GM21390 (cell line): ENCODE measurements at regions not wholly inside any gene's neighbourhood (a gene's known extent, or its start where the extent isn't known, plus 50 kb on each side); places are given as distances from the start of the nearest gene placed in this dataset.
A peak's percentile ranks its signal among the peaks of the same experiment; 100 is the strongest.
"Not testable (repeated sequence)": the region's sequence is repeated elsewhere in the genome, so short reads cannot be mapped to it uniquely, and the experiment has no call there.

Source experiments
- ATAC-seq: cut with Tn5 transposase; IDR thresholded peaks from one replicate; pipeline ENCODE4 v1.9.1; 2021; ENCODE audit not compliant: unreplicated experiment

DNA sequence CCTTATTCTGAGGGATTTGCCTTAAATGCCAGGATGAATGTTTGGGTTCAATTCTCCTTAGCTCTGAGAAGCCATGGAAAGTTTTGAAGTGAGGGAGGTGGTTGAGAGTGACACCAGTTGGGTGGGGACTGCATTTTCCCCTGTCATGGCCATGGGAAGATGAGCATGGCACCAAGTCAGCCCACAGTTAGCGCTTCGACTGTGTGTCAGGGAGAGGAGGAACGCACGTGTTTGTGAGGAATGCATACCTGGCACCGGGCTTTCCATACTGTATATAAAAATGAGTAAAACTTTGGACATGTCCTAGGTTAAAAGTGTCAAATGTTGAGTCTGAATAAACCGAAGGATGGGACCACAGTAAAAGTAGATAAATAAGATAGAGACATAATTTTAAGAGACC, 187.5 kb upstream of the KL start:
- ATAC-seq: no peak

DNA sequence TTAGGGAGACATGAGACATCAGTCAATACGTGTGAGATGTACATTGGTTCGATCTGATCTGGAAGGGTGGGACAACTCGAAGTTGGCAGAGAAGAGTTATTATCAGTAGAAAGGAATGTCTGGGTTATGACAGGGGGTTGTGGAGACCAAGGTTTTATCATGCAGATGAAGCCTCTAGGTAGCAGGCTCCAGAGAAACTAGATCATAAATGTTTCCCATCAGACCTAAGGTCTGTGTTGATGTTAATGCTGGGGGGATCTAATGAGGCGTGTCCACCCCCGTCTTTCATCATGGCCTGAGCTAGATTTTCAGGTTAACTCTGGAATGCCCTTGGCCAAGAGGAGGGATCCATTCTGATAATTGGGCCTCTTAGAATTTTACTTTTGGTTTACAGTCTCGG, 187.0 kb upstream of the KL start:
- ATAC-seq: no peak

DNA sequence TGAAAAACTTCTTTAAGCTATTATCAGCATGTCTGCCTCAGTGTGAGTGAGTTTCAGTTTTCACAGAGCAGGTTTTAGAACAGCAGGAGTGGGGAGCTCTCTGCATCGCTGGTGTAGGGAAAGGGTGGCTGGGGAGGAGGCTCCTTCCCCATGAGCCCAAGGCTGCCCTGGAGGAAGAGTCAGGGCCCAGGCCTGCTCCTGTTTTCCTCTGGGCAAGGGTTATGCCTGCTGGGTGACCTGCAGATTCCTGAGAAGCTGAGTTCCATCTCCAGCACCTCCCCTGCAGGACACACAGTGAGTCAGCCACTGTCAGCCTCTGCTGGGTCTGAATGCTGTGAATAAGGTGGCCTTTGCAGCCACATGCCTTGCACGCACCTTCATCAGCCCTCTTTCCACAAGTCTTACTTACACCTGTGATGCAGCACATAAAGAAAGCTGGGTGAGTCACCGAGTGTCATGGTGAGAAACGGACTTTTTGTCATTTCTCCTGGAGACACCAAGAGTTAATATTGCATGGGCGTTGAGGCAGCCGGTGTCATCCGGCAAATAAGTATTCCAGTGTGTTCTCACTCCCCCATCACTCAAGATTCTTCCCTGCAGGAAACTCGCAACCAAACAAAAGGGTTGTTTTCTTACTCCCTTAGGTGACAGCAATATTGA, 186.4 kb upstream of the KL start:
- ATAC-seq: no peak

DNA sequence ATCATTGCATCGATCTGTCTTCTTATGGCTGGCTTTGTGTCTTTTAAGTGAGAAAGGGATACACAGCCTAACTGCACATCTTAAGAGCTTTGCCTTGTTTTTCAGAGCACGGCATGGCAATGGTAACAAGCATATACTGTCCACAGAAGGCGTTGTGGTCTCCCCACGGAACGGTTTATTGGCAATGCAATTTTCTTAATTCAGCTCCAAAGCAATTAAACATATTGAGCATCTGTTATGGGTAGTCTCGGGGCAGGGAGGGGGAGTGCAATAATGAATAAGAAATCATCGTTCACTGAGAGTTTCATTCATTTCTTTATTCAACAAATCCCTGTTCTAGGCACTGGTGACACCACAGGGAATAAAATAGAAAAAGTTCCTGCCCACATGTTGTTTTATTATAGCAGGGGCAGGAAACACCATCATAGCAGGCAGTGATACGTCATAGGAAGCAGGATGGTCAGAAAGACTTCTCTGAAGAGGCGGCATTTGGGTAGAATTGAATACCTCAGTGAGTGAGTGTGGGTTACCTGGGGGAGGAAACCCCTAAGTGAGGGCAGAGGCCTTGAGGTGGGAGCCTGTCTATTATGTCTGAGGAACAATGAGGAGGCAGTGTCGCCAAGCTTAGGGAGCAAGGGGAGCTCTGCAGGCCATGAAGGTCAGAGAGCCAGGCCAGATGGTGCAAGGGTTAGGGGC, 185.7 kb upstream of the KL start:
- ATAC-seq: no peak

DNA sequence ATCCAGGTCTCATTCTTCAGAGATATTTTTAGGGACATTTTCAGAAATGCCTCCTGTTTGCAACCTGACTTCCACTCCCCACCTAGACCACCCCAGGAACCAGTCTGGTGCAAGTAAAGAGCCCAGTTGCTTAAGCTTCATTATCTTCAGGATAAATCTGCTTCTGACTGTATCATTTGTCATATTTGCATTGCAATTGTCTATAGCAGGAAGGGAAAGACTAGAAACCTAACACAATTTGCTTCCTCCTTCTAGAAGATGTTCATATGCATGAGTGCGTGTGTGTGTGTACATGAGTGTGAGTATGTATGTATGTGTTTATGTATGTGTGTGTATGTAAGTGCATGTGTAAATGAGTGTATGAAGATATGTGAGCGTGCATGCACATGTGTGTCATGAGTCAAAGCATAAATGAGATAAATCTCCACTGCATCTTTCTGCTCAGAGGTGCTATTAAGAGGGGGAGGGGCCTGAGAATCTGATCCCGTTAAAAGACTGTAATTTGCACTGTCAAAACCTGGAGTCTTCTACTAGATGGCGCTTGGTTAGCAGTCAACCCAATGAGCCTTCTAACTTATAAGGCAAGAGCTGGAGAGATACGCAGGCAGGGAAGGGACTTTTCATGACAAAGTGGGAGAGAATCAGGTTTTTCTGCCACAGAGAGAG, 178.8 kb upstream of the KL start:
- ATAC-seq: no peak

DNA sequence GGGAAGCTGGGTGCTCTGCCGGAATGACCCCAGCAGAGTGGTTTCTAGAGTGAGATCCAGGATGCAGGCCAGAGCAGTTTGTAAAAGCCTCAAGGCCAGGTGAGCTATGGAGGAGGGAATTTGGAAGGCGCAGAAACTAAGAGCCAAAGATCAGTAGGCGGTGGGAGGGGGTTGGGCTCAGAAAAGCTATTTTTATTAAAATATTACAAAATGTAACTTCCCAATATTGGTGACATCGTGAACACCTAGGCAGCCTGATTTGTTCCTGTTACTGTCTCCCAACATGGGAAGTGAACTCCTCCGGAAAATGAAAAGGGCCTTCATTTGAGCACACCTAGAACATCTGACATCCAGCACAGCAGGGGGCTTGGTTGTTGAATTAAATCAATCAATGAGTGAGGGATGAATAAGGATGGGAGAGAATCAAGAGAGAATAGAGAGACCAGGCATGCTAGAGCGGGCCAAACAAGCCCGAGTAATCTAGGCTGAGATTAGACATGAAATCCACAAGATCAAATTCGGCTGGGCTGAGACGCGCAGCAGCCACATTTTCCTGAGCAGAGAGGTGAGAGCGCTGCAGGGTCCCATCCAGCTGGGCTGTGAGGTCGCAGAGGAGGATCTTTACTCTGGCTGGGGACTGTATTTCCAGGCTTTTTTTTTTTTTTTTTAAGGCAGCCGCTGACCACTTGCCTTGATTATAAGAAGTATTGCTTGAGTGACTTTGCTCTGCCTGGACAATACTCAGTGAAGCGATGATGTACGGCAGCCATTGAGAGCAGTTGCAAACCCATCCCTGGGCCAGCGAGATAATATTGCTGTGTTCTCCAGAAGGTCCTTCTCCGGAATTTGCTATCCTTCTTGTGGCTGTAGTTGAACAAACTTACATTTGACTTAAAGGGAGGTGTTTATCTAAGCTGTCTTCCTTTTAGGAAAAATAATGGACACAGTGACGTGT, 178.0 kb upstream of the KL start:
- no peak for ATAC-seq

DNA sequence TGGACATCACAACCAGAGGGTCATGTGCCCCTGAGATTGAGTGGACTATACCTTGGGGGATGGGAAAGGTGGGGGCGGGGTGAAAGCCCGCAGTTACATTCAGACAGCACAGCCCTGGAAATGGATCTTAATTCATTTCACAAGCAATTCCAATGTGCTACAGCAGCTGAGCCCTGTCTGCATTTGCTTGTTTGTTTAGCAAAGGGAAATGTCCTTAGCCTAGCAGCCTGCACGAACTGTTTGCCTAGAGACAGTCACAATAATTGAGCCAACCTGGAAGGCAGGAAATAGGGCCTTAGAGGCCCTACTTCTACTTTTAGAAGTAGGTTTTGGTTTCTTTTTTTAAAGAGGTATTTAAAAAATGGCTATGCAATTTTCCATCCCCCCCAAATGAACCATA, 177.3 kb upstream of the KL start:
- peak; percentile 81 for ATAC-seq

DNA sequence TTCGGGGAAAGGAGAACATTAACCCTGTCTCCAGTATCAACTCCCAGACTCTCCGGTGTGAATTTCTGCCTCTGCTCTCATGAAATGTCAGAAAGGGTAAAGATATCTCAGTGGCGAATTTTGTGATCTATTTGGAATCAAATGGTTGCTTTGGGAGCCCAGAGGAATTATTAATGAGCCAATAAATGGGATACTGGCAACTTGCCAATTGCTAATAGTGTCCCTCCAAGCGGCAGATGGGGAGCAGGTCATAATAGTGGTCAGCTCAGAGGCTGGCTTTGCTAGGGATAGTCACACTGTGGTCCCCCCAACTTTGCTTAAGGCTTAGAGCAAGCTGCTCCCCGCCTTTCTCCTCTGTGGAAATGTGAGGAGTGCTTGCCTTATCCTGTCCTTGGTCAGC, 176.1 kb upstream of the KL start:
- ATAC-seq: no peak

DNA sequence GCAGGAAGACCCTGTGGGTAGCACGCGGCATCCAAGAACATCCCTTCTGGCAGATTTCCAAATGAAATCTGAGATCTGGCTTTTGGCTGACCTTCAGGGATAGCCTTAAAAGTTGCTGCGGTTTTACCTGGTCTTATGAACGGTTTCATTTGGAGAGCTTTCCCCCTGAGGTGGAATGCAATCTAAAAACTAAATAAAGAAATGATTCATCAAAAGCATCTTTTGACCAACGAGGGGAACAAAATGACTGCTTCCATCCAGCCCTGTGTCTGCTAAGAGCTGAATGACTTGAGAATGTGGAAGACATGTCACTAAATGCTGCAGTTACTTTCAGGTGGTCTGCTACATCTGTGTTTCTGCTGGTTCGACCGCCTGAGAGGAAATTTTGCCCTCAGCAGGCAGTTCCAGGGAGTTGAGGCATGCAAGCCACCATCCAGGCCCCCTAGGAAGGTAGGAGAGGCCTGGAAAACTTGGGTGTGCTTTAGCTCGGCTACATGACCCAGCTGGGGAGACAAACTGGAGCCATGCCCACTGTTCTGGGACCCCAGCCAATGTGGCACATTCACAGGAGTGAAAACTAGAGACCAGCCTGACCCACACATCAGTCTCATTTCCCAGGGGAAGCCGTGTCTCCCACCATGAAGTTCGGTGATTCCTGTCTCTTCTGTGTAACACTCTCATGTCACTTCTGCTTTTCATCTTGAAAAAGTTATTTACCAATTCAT, 175.1 kb upstream of the KL start:
- peak; percentile 47 for ATAC-seq

DNA sequence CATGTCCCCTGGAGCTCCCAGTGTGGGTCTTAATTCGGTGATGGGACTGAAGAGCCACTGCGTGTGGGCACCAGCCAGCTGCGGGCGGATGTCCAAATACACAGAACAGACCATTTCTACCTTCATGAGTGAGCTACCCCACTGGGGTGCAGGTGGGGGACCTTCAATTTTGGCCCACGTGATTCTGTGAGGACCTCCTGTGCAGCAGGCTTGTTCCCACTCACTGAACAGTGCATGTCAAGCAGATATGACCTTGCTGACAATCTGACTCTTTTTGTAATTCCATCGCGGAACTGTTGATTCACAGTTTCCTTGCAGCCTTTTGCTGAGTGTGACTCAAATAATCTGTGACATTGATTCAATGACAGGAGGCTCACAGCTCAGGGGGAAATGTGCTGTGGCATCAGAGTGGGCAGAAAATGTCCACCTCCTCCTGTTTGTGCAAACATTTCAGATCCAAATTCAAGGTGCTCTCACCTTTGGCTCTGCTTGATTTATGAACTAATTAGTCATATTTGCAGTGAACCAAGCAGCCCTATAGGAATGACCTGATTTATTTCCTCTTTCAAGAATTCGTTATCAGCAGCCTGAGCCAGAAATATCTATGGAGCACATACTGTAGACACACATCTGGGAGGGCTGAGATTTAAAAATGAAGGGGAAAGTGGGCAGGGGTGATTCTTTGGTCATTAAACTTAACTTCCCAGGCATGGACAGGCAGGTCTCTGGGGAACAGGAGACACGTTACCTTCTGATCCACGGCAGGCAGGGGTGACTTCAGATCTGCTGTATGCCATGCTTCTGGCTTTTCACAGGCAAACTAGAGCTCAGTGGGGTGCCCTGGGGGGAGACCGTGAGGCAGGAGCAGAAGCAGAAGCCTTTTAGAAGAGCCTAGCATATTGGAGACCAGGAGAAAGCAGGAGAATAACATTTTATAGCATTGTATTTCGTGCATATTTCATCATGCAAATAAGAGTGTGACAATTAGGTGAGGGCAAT, 170.0 kb upstream of the KL start:
- ATAC-seq: no peak

DNA sequence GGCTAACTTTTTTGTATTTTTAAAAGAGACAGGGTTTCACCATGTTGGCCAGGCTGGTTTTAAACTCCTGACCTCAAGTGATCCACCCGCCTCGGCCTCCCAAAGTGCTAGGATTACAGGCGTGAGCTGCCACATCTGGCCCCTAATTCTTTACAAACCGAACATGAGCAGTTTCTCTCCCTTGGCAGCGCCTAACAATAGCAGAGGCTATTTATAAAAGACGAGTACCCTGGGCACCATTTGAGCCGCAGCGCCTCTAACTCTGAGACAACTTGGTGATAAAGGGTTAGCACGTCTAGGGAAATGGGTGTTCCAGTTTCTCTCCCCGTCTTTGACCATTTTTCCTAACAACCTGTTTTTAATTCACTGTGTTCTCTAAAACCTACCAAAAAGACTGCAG, 168.2 kb upstream of the KL start:
- ATAC-seq: not testable (repeated sequence)

DNA sequence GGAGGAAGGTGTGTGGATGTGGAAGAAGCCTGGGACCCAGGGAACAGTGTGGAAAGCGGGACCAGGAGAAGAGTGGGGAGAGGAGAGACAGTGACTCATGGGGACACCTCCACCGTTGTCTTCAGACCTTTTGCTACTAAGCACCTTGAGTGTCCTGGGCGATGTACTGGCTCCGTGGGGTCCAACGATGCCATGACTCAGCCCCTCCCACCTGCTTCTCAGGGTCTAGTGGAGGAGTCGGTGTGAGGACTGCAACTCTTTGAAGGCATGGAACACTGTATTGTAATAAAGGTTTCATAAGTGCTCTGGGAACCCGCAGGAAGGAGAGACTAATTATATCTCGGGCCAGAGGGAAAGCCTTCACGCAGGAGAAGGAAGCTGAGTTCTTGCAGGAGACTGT, 166.9 kb upstream of the KL start:
- no peak for ATAC-seq

DNA sequence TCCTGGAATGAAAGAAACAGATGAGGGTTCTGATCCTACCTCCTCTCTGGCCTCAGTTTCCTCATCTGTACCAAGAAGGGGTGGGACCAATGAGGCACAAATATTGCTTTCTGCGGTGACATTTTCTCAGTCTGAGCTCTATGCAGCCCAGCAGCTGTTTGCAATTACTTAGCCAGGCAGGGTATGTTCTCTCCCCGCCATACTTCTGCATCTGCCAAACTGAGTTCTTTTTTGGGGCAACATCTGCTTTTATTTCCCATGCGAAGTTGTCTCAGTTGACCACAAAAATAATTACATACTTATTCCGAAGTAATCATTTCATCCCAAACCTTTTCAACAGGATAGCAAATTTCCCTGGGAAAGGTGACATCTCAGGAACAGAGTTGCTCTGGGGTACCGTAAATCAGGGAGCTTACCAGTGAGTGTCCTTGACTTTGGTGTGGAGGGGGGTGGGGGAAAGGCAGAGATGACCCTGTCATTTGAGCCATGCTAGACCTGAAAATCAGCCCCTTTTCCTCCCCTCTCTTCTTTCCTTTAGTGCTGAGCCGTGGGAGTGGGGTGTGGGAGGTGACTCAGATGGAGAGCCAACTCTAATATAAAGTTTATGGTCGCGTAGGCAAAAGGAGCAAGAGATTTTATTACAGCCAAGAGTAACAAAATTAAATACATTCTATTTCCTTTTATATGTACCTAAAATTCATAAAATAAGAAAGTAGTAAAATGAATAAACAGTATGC, 165.7 kb upstream of the KL start:
- no peak for ATAC-seq

DNA sequence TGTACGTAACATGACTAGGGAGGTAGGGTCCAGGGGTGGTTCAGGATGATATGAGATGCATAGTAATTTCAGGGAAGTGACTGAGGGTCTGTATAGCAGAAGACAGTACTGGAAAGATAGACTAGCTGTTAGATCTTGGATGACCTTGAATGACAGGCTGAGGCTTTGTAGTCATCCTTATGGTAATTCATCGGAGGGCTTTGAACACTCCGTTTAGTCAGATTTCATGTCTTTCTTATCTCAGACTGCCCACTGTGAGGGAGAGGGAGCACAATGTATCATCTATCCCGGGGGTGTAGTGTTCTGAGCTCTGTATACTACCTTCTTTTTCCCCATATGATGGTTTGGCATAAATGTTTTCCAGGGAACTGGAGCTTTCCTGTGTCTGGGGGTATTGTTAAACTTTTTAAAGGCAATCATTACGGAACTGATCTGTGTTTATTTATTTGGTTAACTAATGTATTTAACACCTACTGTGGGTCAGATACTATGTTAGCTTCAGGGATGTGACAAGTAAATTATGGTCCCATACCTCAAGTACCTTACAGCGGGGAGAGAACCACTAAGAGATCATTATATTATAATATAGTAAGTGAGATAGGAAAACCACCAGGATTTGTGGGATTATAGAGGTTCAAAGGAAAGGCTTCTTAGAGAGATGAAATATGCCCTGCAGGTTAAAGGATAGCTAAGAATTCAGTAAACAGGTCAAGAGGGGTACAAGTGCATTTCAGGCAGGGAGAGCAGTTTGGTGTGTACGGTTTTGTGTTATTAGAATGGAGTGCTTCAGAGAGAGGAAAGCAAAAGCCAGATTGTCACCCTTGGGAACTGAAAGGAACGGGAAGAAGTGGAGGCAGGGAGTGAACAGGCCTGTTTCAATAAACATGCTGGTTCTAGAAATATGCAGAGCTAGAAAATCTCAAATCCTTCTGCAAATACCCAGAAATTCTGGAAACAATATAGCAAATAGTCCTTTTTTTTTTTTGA, 164.8 kb upstream of the KL start:
- ATAC-seq: no peak

DNA sequence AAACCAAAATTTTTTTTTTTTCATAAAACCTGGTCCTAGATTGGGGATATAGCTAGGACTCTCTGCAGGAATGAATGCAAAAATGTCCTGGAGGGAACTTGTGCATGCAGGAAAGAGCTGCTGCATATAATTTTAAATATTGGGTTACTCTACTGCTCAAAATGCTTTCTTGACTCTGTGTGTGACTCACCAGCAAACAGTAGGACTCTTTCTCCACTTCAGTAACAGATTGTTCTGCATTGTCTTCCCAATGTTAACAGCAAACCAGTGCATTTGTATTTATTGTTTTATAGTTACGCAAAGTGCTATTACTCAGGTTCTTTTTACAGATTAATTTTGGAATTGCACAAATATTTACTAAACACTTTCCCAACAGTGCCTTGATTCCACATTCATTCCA, 163.7 kb upstream of the KL start:
- no peak for ATAC-seq

DNA sequence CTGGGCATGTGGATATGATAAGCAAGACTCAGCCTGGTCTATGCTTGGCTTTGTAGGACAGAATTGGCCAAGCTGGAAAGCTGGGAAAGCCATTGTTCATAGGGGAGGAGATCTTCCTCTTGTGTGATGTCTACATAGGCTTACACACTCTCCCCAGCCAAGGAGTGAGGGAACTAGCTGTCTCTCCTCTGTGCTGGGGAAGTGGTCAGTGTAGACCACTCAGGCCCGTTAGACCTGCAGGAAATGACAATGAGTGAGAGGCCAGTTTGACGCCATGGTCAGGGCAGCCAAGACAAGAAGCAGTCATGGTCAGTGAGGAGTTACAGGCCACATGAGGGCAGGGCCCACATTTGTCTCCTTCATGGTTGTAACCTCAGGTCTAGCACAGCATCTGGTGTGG, 159.1 kb upstream of the KL start:
- no peak for ATAC-seq

DNA sequence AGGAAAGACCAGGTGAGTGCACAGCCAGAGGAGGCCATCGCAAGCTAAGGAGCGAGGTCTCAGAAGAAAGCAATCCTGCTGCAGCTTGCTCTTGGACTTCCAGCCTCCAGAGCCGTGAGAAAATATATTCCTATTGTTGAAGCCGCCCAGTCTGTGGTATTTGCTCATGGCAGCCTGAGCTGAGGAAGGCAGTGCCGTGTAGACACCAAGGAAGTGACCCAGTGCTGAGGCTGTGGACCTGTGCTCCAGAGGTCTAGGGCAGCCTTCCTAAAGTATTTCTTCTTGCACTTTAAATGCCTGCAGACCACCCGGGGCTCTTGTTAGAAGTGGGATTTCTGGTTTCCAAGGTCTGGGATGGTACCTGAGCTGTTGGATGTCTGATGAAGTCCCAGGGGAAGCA, 158.5 kb upstream of the KL start:
- no peak for ATAC-seq
